Activated CD8-positive, alpha-beta memory T cell treated with anti-CD3 and anti-CD28 coated beads, Interleukin-2, amount 50 U/mL, for 4 hours (primary cell): ENCODE measurements at regions not wholly inside any gene's neighbourhood (a gene's known extent, or its start where the extent isn't known, plus 50 kb on each side); places are given as distances from the start of the nearest gene placed in this dataset.

Source experiments
- DNase-seq: peaks from one replicate; pipeline ENCODE4 v3.0.0-alpha.2; 2020

DNA sequence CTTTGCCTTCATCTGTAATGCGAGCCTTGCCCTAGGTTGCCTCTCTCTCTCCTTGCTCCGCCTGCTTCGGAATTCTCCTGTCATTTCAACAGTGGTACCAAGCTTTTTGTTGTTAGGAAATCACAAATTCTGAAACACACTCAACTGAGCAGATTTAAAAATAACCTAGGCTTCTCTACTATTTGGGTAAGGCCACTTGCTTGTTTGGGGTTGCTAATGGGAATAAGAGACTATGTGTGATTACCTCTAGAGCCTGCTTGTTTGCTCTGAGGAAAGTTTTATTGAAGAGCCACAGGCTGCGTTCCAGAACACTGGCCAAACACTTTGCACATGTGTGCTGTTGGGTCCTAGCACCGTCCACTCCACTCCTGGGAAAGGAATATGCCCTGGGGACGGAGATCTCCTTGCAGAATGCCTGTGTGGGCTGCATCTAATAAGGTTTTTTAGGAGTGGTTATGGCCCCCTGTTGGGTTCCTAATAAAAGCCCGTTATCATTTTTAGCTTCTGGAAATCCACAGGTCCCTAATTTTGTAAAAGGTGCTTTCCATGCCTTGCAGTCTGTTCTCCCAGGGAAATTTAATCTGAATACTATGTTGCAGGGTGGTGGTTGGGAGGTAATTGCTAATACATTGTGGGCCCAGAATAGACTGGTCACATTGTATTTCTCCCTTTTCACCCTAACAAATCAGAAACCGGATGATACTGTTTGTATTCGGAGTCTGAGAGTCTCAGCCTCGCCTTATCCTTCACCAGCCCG lies 68.7 kb upstream of the KLF6 start:
- DNase-seq: no peak

DNA sequence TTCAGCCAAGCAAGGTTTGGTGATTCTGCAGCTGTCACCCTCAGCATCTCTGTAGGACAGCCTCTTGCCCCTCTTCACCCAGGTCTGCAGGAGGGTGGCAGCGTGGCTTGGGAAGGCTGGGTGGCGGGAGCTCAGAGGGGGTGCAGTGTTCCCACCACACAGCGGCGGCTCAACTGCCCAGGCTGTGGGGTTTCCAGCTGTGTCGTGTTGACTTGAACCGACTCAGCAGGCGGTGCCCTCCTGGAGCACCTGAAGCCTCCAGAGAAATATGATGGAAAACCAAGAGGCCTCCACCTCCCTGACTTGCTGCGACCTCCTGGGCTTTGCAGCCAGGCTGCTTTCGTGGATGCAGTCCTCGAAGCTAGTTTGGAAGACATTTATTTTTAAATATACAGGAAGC lies 68.0 kb upstream of the KLF6 start:
- DNase-seq: no peak

DNA sequence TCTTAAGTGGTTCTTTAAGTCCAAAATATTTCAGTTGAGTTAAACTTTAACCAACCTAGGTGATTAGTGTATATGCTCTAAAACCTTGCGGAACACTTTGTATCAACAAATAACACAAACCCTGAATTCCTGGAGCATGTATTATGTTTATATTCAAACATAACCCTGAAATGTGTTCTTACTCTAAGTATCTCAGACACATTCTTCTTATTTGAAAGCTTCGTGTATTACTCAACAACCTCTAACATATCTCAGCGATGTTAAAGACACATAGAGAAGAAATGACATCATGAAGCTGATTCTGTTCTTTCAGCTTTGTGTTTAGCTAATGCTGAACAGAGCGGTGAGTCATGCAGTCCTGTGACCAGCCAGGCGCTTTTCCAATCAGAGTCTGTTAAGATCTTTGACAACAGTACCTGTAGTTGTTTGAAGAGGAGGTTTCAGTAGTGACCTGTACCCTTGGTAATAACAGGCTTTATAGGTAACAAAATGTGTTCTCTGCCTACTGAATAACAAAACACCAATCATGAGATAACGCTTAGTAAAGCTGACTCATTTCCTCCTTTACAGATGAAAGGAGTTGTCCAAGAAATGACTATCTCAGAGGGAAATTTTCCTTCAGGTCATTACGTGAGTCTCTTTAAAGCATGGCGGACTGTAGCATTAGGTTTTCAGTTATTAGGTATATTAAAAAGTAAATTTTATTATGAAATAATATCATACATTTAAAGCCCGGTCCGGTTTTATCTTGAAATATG lies 67.3 kb upstream of the KLF6 start:
- peak; percentile 46 for DNase-seq

DNA sequence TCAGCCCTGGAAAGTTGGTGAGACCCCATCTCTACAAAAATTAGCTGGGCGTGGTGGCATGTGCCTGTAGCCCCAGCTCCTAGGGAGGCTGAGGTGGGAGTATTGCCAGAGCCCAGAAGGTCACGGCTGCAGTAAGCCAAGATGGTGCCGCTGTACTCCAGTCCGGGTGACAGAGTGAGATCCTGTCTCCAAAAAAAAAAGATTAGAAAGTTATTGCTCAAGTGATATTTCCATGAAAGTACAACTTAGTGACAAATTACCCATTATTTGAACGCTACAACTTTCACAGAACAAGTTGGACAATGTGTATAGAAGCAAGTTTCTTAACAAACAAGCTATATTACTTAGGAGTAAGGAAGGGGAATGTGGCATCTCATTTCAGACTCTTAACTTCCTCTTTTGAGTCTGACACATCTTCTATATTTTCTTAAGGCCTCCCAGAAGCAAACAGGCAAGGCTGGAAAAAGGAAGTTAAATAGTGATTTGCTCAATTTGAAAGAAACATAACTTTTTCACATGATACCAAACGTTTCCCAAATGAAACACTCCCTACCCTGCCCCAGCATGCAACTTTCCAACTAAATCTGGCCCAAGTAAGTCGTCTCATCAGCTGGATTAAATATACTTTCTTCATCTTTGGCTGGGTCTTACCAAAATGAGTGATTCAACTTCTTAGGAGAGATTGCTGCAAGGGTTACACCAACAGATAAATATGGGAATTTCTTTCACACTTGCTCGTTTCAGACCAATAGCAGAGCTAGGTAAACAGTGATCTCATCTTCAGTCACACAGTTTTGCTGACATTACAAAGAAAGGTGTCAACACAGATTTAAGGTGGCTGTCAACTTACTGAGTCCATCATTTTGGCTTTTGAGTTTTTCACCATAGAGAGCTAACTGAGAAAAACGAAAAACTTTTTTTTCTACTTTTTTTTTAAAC lies 66.3 kb upstream of the KLF6 start:
- no peak for DNase-seq

DNA sequence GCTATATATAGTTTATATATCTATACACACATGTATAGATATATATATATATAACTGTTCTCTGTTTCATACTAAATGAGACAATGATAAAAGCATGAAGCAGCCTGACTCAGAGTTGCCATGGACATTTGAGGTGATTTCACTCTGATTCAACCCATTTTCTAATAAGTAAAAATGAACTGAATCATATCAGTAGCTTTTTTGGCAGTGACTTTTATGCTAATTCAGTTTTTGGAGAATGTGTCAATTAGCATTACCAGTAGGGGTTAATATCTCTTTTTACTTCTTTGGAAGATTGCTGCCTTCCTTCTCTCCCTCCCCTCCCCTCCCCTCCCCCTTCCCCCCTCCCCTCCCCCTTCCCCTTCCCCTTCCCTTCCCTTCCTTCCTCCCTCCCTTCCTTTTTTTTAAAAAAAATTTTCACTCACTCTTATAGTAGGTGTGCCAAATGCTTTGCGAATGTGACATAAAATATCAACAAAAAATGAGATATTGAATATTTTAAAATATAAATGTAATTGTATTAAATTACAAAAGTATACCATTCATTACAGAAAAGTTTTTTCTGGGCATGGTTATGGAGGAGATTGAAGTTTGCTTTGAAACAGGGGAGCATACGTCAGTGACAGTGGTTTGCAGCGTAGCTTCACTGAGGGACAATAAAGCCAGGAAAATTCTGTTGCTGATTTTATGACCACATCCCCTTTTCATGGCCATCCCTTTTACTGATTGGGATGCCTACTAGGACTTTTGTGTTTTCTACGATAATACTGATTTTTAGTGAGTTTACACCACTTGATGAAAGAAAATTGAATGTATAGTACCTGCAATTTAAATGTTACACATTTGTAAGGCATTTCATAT lies 64.0 kb upstream of the KLF6 start:
- DNase-seq: no peak

DNA sequence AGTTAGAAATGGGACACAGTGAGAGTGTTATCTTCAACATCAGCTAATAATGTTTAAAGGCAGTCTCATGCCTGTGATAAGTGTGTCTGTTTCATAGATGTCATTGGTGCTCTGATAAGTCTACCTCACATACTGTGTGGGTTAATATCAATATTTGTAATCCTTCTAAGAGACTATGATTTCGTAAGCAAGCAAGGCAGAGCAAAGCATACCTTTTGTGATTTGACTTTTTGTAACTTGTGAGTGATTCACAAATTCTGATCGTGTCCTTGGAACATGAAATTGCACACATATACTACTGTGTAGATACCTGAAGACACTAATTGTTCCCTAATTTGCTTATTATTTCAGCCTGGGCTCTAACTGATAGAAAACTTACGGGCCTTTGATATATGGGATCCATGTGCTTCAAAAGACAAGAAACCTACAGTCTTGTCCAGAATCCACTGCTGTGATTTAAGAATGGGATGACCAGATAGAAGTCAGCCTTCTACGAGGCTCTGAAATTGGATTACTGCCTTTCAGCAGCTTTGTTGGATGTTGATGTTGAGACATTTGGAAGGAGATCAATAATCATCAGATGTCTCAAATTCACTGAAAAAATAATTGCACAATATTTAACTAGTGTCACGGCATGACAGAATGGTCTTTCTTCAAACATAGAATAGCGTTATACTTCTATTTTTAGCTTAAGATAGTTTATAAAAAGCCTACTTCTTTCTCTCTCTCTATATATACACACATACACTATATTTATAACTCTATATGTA lies 63.2 kb upstream of the KLF6 start:
- DNase-seq: no peak

DNA sequence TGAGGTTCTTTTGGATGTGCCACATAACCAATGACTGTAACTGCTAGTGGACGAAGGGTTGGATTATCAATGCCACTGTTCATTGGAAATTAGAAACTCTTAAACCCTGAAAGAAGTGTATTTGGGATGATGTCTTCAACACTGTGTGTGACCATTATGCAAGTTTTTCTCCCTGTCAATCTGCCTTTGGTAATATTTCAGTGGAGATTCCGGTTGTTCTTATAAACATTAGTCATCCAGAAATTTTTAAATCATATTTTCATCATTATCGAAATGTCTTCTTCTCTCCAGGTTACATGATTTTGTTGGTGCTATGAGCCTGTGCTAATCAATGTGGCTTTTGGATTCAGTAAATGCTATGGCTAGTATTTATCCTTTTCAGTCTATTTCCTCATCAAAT lies 61.7 kb upstream of the KLF6 start:
- no peak for DNase-seq

DNA sequence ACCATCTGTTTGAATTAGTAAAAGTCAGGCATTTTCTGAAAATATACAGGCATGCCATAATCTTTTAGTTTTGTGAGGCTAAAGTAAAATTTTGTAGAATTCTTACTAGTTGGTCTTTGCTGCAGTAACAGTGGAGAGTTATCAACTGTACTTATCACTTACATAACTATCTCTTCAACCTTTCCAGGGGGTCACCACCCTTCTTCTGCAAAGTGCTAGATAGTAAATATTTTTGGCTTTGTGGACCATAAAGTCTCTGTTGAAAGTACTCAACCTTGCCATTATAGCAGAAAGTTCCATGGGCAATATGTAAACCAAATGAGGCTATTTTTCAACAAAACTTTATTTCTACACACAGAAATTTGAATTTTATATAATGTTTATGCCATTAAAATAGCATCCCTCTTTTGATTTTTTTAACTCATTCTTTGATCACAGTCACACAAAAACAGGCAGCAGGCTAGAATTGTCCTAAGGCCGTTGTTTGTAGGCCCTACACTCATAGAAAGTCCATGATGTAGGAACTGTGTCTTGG lies 59.5 kb upstream of the KLF6 start:
- DNase-seq: no peak

DNA sequence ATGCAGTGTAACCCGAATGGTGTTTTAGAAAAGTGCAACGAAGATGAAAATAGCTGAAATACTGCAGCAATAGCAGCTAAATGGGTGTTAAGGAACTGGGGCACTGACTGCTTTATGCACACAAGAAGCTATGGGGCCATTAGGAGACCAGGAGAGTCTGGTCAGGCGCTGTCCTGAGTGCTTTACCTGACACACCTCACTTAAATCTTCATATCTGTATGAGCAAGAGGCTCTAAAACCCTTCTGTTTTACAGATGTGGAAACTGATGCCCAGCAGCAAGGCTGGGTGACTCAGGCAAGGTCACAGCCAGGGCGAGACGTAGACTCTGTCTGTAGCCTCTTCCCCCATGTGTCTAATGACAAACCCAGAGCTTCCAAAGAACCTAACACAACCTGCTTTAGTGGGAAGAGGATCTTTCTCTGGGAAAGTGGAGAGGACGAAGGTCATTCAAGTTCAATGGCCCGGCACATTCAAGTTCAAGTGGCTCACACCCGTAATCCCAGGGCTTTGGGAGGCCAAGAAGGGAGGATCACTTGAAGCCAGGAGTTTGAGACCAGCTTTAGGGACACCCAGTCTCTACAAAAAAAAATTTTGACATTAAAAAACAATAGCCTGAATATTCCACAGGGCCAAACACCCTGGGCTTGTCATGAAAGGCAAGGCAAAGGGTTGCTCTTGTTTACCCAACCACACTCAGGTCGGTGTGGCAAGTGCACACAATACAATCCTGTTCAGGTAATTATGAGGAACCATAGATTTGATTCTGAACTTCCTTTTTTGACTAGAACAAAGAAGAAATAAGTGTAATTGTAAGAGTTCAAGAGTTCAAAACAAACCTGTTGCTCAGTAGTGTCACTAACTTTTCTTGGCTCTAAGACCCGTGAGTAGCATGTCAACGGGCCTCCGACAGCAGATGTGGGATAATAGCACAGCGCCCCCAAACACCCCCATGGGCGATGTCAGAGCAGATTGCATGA lies 53.7 kb upstream of the KLF6 start:
- no peak for DNase-seq

DNA sequence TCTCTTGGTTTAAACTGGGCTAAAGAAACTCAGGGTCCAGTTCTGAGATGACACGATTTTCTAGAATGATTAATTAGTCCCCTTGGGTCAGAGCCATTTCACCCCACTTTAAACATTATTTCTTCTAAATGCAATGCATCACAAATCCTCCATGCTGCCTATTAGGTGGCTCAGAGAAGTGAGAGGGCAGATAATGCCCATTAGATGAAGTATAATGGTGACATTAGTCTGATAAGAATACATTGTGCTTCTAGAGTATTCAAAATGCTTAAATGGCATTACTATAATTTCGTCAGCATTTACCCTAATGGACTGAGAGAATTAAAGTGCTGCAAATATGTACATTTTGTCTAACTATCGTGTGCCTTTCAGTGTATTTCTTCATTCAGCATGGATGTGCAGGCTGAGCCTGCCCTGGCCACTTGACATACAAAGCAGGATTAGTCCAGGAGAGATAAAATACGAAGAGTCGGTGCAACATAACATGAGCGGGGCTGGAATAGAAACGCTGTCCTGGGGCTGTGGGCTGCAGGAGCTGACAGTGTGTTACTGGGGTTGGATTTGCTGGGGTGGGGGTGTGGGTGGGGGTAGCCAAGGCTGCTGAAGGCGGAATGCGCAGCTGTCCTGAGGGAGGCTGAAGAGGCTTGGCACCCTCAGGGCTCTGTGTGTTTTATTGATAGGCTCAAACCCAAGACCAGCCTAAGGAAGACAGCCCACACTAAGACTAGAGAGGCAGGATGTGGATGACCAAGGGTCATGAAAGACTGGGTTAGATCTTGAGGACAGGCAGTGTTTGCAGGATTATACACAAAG lies 52.8 kb upstream of the KLF6 start:
- DNase-seq: no peak

DNA sequence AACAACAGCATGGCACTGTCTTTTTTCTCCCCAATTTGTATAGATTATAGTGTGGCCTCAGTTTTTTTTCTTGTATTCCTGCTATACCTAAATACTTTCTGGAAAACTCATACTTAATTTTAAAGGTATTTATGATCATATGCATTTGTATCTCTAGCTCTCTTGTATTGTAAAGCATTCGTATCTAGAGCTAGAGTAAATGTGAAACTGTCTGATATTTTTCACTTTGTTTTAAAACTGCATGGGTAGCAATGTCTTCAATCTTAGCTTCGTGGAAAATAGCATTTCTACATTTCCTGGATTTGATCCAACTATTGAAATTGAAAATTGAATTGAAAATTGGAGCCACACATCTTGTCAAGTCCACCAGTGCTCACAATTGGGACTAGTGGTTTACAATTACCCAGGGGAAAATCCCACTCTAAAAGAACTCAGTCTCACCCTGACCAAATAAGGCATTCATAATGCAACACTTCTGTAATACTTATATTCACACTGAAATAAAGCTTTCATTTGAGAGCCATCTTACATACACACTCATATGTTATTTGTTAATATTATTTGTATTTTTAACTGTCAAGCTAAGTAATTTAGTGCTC lies 51.3 kb upstream of the KLF6 start:
- DNase-seq: no peak

DNA sequence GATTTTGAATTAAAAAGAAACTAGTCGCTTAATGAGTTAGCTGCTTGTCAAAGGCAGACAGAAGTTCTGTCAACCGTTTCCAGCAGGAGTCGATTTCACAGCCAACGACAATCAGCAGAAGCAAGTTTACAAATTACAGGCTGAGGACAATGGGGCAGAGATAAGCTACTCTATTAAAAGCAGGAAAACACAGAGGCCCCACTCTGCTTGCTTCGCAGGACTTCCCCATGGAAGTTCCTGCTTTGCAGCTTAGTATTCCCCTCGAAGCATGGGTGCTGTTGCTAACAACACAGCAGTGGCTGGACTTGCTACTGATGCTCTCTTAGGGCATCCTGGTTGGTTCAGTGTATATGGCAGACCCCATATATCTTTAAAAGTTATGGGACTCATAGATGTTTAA lies 50.8 kb upstream of the KLF6 start:
- no peak for DNase-seq

DNA sequence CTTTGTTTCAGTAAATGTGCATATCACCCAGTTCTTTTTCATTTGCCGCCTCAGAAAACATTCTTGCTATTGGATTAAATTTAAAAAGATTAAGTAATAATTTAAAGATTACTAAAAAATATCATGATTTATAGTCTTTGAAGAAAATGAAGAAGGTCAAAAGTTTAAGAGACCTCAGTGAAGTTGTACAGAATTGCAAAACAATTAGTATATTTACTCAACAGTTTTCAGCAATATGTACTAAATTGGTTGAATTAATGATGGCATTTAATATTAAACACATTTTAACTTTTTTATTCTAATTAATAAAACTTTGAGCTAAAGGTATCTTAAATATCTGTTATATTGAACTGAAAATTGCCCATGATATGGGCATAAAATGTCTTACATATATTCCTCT lies 49.9 kb upstream of the KLF6 start:
- no peak for DNase-seq
